MM.1S (cell line): ENCODE measurements at regions not wholly inside any gene's neighbourhood (a gene's known extent, or its start where the extent isn't known, plus 50 kb on each side); places are given as distances from the start of the nearest gene placed in this dataset.

Experiments
- EZH2phosphoT487 ChIP-seq: fragments of 300-600 bp; sonication (generic); IDR thresholded peaks from 2 replicates; pipeline ENCODE4 v1.6.1; 2018; ENCODE audit warnings: antibody characterized with exemption, low read length
- TF ChIP-seq, protein P1 (sequence below): fragments of 300-600 bp; sonication (generic); IDR thresholded peaks from 2 replicates; pipeline ENCODE4 v1.5.1; 2016; ENCODE audit warnings: antibody characterized with exemption, low read length, mixed read lengths

DNA sequence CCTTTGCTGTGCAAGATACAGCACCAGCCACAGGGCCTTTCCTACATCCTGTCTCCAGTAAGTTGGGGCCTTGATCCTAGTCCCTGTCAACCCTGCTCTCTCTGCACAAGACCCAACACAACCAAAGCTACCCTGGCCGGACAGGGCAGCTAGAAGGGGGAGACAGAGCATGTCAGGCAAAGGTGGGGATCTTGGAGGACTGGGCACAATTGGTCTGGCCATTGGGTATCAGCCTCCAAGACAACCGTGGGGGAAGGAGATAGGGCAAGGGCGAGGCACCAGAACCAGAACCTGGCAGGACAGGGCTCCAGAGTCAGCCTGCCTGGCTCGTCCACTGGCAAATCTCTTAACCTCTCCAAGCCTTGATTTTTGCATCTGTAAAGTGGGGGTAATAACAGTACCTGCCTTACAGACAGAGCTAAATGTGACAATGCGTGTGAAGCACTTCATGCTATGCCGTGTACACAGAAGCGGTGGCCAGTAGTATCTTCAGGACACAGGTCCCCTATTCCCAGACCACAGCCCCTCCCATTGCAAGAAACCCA is 51.6 kb upstream of the CDKN2AIPNL start:
- TF ChIP-seq, protein P1, sequence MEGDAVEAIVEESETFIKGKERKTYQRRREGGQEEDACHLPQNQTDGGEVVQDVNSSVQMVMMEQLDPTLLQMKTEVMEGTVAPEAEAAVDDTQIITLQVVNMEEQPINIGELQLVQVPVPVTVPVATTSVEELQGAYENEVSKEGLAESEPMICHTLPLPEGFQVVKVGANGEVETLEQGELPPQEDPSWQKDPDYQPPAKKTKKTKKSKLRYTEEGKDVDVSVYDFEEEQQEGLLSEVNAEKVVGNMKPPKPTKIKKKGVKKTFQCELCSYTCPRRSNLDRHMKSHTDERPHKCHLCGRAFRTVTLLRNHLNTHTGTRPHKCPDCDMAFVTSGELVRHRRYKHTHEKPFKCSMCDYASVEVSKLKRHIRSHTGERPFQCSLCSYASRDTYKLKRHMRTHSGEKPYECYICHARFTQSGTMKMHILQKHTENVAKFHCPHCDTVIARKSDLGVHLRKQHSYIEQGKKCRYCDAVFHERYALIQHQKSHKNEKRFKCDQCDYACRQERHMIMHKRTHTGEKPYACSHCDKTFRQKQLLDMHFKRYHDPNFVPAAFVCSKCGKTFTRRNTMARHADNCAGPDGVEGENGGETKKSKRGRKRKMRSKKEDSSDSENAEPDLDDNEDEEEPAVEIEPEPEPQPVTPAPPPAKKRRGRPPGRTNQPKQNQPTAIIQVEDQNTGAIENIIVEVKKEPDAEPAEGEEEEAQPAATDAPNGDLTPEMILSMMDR = no peak
- TF ChIP-seq EZH2phosphoT487 = no peak
